ENCODE measurements at regions not wholly inside any gene's neighbourhood (a gene's known extent, or its start where the extent isn't known, plus 50 kb on each side); places are given as distances from the start of the nearest gene placed in this dataset.

DNA sequence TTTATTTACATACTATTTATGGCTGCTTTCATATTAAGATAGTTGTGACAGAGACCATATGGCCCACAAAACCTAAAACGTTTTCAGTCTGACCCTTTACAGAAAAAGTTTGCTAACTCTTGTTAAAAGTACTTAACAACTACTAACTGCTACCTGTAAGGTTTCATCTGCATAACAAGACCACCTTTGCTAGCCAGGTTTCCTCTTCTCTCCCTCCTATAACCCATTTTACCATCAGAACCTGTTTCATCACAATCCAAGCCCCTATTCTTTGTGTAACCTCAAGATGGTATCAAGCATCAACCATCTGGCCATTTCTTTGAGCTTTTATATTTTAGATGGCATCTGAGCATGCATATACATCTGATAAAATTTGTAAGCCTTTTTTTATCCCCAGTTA lies 305.4 kb downstream of the HHIPL2 start:
- no peak overlapping the region for H3K4me3 Mint-ChIP-seq
- no peak overlapping the region for H3K27ac Mint-ChIP-seq
- H3K9me3 Mint-ChIP-seq: no peaks in the 10 kb centered on the region
- DNase-seq (ENCODE audit: low spot score): no peak
- H3K36me3 Mint-ChIP-seq (ENCODE audit: low read depth): no peaks in the 10 kb centered on the region
- H3K4me1 Mint-ChIP-seq (ENCODE audit: low read depth): no peaks in the 10 kb centered on the region
- H3K27me3 Mint-ChIP-seq (ENCODE audit: low read depth): no peaks in the 10 kb centered on the region

DNA sequence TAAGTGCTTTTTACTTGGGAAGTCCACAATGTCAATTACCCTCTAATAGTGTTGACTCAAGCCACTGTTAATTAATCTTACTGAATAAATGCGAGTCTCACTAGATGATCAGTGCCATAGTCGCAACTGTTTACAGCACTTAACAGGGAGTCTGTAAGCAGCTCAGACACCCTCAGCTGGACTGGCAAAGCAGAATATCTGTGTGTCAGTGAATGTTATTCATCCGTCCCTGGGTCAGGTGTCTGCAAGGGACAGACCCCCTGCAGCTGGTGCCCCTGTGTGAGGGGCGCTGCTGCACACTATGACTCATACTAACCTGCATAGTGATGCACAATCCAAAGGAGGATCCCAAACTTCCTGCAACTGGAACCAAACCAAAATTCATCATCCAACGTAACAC lies 306.5 kb downstream of the HHIPL2 start:
- Mint-ChIP-seq H3K27ac (no peak overlapping the region), H3K9me3 (no peaks in the 10 kb centered on the region), H3K4me1 (ENCODE audit: low read depth) (no peaks in the 10 kb centered on the region), H3K27me3 (ENCODE audit: low read depth) (no peaks in the 10 kb centered on the region), H3K4me3 (no peak overlapping the region), H3K36me3 (ENCODE audit: low read depth) (no peaks in the 10 kb centered on the region)
- DNase-seq (ENCODE audit: low spot score): no peak

DNA sequence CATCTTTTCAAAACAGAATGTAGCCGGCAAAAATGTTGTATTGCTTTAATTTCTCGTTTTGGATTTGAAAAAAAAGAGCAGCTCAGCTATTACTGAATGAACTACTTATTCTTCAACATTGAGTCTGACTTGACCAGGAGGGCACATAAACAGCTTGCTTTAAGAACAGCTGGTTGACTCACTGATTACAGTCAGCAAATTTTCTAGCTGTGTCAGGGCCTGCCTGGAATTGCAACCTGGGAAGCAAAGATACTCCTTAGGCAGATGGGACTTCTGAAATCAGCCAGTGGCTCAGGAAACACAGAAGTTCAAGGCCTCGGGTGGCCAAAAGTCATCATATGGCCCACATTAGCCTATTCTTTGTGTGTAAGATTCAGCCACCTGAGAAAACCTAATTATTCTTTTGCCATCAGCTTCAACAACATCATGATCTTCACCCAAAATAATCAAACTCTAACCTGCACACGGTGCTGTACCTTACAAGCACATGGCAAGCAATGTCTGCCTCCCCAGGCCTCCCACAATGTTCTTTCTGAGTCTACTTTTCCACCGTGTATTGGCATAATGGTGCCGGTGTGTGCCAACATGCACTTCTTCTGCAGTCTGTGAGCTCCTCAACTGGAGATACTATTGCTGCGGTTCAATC lies 307.2 kb downstream of the HHIPL2 start:
- Mint-ChIP-seq H3K27me3 (ENCODE audit: low read depth) (no peaks in the 10 kb centered on the region), H3K4me3 (no peak overlapping the region), H3K9me3 (no peaks in the 10 kb centered on the region), H3K36me3 (ENCODE audit: low read depth) (no peaks in the 10 kb centered on the region), H3K27ac (no peak overlapping the region), H3K4me1 (ENCODE audit: low read depth) (no peaks in the 10 kb centered on the region)
- DNase-seq (ENCODE audit: low spot score): no peak

DNA sequence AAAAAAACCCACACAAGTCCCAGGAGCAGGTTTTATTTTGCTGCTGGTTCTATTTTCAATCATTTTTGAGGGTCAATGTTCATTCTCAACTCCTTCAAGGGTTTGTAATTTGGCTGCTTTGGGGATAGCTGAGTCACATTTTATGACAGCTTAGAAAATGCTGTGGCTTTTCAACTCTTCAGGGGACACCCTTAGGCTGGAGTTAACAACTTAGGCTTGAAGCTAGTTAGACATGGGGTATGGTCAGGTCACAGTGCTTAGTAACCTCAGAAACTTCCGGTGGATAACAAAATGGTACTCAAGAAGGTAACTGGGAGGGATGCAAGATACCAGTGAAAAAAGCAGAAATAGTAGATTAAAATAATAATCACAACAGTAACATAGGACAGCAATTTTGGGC lies 308.8 kb downstream of the HHIPL2 start:
- H3K4me1 Mint-ChIP-seq (ENCODE audit: low read depth): no peaks in the 10 kb centered on the region
- no peak for DNase-seq (ENCODE audit: low spot score)
- no peak overlapping the region for H3K27ac Mint-ChIP-seq
- no peaks in the 10 kb centered on the region for H3K27me3 Mint-ChIP-seq (ENCODE audit: low read depth)
- H3K9me3 Mint-ChIP-seq: no peaks in the 10 kb centered on the region
- H3K4me3 Mint-ChIP-seq: no peak overlapping the region
- H3K36me3 Mint-ChIP-seq (ENCODE audit: low read depth): no peaks in the 10 kb centered on the region

DNA sequence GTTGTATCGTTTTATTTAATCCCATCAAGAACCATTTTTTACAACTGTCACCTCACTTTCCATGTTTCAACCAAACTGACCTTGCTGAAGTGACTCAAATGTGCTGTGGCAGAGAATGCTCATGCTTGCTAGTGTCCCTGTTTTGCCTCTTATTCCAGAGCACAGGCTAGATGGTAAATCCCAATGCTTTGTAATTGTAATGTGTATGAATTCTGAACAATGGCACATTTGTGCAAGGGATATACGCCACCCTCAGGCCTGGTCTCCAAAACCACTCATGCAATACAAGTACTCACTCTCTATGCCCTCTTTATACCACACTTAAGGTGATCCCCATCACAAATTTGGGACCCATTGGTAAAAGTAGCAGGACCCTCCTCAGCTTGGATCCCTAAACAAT lies 313.6 kb downstream of the HHIPL2 start:
- Mint-ChIP-seq H3K4me3 (no peak overlapping the region), H3K4me1 (ENCODE audit: low read depth) (no peaks in the 10 kb centered on the region), H3K9me3 (no peaks in the 10 kb centered on the region), H3K36me3 (ENCODE audit: low read depth) (no peaks in the 10 kb centered on the region), H3K27me3 (ENCODE audit: low read depth) (no peaks in the 10 kb centered on the region), H3K27ac (no peak overlapping the region)
- DNase-seq (ENCODE audit: low spot score): no peak

DNA sequence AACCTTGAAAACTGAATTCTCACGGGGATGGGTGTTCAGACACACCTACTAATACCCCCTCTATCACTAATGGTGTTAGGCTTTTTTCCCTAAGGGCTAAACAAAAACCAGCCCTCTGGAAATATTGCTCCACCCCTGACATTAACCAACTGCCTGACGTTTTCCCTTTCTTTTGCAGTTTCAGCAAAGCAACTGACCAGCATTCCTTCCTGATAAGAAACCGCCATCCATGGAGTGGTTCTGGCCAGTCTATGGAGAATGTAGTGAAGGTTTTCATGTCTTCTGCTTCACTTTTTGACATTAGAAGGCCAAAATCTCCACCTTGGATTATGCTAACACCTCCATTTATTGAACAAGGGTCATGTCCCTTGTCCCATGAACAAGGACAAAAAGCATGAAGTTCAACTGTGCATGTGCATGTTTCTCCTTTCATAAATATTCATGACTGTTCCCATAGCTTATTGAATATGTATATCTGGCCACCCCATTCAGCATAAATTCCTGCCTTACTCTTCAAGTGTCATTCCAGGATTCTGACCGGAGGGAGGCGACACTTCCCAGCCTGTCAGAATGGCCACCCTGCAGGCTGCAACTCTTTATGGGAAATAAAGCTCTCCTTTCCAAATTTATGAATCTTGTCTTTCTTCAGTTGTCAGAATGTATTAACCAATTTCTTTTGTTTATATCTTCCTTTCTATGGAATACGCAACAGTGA lies 314.3 kb downstream of the HHIPL2 start:
- no peak for DNase-seq (ENCODE audit: low spot score)
- H3K36me3 Mint-ChIP-seq (ENCODE audit: low read depth): no peaks in the 10 kb centered on the region
- H3K27me3 Mint-ChIP-seq (ENCODE audit: low read depth): no peaks in the 10 kb centered on the region
- H3K9me3 Mint-ChIP-seq: no peaks in the 10 kb centered on the region
- no peak overlapping the region for H3K4me3 Mint-ChIP-seq
- H3K27ac Mint-ChIP-seq: no peak overlapping the region
- no peaks in the 10 kb centered on the region for H3K4me1 Mint-ChIP-seq (ENCODE audit: low read depth)

DNA sequence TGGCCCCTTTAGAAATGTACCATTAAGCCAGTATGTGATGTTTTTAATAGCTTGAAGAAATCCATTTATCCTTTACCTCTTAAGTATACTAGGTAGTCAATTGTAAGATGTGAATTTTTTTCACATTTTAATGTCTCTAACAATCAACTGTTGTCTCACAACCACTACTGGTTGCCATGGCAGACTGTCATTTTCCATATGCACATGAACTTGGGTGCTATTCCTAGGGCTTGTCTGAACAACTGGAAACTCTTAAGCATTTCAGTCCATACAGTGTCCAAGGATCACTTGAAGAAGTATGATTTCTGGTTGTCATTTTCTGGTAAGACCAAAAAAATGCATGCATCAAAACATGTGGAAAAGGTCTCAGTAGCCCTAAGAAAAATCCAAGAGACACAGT lies 315.1 kb downstream of the HHIPL2 start:
- Mint-ChIP-seq H3K4me1 (ENCODE audit: low read depth) (no peaks in the 10 kb centered on the region), H3K9me3 (no peaks in the 10 kb centered on the region), H3K4me3 (no peak overlapping the region), H3K27me3 (ENCODE audit: low read depth) (no peaks in the 10 kb centered on the region), H3K36me3 (ENCODE audit: low read depth) (no peaks in the 10 kb centered on the region), H3K27ac (no peak overlapping the region)
- DNase-seq (ENCODE audit: low spot score): no peak

DNA sequence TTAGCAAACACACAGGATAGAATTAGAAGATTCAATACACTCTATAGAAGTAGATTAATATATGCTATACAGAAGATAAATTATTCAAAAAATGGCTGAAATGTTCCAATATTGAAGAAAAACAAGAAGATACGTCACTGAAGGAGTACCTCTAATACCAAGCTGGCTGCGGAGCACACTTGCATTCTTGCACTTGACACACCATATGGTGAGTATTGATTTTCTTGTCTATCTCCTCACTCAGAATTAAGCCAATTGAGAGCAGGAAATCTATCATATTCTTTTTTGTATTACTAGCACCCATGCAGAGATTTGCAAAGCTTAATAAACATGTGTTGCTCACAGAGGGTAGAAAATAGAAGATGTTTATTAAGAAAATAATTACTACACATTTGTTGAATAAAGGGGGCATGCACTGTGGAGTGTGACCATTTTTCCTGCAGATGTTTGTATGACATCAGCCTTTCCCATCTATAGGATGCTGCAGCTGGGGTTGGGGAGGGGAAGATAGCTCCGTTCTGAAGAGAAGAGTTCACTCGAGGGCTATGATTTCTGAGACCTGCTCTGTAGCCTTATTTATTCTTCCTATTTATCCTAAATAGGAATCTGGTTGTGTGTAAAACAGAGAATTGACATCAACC lies 318.1 kb downstream of the HHIPL2 start:
- no peaks in the 10 kb centered on the region for H3K9me3 Mint-ChIP-seq
- no peaks in the 10 kb centered on the region for H3K4me1 Mint-ChIP-seq (ENCODE audit: low read depth)
- no peak for DNase-seq (ENCODE audit: low spot score)
- H3K27me3 Mint-ChIP-seq (ENCODE audit: low read depth): no peaks in the 10 kb centered on the region
- H3K27ac Mint-ChIP-seq: no peak overlapping the region
- H3K4me3 Mint-ChIP-seq: no peak overlapping the region
- H3K36me3 Mint-ChIP-seq (ENCODE audit: low read depth): no peaks in the 10 kb centered on the region

DNA sequence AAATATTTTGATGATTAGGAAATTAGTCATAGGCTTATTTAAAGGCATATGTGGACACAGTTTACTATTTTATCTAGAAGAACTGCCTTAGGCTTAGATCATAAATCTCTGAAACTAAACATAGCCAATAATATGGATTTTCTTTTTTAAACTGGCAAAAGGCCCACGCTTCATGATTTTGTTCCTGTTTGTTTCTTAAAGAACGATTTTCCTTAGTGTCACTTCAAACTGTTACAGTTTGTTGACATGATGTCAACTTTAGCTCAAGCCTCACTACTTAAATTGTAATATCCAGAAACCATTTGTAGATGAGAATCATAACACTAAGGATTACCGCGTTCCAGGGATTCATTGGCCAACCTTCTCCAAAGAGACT lies 322.6 kb downstream of the HHIPL2 start:
- Mint-ChIP-seq H3K27me3 (ENCODE audit: low read depth) (no peaks in the 10 kb centered on the region), H3K4me3 (no peak overlapping the region), H3K9me3 (no peaks in the 10 kb centered on the region), H3K4me1 (ENCODE audit: low read depth) (no peaks in the 10 kb centered on the region), H3K36me3 (ENCODE audit: low read depth) (no peaks in the 10 kb centered on the region), H3K27ac (no peak overlapping the region)
- no peak for DNase-seq (ENCODE audit: low spot score)

DNA sequence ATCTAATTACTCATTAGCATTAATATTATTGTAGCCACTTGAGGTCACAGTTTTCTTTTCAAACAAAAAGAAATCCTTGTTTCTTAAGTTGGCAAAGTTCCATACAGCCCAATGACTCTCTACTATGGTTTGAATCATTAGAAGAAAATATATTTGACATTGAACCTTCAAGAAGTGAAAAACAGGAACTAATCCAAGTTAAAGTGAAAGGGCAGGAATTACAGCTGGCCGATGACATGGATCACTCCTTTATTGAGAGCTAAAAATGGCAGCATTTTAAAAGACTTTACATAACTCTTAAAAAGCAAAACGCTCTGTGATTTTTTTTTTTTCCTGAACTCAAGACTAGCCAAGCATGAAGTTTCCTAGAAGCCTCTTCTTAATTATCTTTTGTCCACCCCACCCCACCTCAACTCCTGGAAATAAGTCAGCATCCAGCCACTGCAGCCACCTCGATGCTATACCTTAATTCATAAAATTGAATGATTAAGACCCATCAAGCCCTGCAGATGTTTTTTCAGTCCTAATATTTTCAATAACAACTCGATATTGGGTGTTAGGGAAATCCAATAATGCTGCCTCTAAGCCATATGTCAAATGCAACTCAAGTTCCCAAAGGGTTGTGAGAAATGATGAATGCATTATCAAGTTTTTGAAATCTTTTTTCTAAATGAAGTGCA lies 323.1 kb downstream of the HHIPL2 start:
- H3K4me3 Mint-ChIP-seq: no peak overlapping the region
- no peaks in the 10 kb centered on the region for H3K27me3 Mint-ChIP-seq (ENCODE audit: low read depth)
- no peaks in the 10 kb centered on the region for H3K4me1 Mint-ChIP-seq (ENCODE audit: low read depth)
- no peak overlapping the region for H3K27ac Mint-ChIP-seq
- H3K9me3 Mint-ChIP-seq: no peaks in the 10 kb centered on the region
- H3K36me3 Mint-ChIP-seq (ENCODE audit: low read depth): no peaks in the 10 kb centered on the region
- DNase-seq (ENCODE audit: low spot score): no peak

DNA sequence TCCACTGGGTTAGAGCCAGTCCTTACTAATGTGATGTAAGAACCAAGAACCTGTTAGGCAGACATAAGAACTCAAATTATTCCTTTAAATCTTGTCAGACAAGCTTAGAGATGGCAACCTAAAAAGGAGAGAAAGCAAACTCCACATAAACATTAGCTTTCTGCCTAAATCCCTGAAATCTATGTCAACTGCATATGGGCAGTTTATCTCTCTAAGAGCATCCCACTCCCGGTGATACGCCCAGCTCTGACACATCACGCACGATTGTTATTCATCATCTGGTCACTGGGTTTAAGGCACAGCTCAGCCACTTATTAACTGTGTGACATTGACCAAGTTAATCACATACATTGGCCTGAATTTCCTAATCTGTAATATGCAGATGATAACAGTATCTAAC lies 323.7 kb downstream of the HHIPL2 start:
- no peak overlapping the region for H3K27ac Mint-ChIP-seq
- no peak for DNase-seq (ENCODE audit: low spot score)
- no peaks in the 10 kb centered on the region for H3K9me3 Mint-ChIP-seq
- no peak overlapping the region for H3K4me3 Mint-ChIP-seq
- no peaks in the 10 kb centered on the region for H3K4me1 Mint-ChIP-seq (ENCODE audit: low read depth)
- no peaks in the 10 kb centered on the region for H3K27me3 Mint-ChIP-seq (ENCODE audit: low read depth)
- H3K36me3 Mint-ChIP-seq (ENCODE audit: low read depth): no peaks in the 10 kb centered on the region

DNA sequence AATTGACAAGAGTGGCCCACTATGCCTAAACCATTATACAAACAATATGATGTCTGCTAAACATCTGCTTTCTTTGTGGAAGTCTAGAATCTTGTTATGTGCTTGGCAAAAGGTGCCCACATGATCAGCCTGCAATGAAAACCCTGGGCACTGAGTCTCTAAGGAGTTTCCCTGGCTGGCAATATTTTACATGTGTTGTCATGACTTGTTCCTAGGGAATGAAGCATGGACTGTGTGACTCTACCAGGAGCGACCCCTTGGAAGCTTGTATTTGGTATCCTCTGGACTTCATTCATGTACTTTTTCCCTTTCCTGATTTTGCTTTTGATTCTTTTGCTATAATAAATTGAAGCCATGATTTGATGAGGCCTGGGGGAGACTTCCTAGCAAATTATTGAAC lies 324.9 kb downstream of the HHIPL2 start:
- Mint-ChIP-seq H3K27ac (no peak overlapping the region), H3K4me3 (no peak overlapping the region), H3K36me3 (ENCODE audit: low read depth) (no peaks in the 10 kb centered on the region), H3K27me3 (ENCODE audit: low read depth) (no peaks in the 10 kb centered on the region), H3K4me1 (ENCODE audit: low read depth) (no peaks in the 10 kb centered on the region), H3K9me3 (peaks cover 3% of the 10 kb centered on the region)
- DNase-seq (ENCODE audit: low spot score): no peak

DNA sequence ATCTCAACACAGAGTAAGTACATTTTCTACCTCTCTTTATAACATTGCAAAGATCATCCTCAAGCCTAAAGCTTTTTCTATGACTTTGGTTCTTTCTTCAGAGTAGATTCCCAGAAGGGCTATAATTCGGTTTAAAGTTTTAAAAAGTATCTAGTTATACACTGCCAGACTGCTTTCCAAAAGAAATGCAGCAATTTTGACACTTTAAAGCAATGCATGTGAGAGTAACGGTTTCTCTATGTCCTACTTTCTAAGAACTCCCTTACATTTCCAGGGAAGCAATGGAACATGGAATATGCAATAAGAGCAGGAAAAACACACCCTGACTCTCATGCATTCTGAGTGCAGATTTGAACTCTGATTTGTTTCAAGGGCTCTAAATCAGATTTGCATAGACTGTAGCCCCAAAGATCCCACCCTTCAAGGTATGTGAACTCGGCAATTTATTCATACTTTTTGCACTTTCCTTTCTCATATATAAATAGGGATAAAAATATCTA lies 331.6 kb downstream of the HHIPL2 start:
- no peak for DNase-seq (ENCODE audit: low spot score)
- Mint-ChIP-seq H3K36me3 (ENCODE audit: low read depth) (no peaks in the 10 kb centered on the region), H3K9me3 (peaks cover 3% of the 10 kb centered on the region), H3K27me3 (ENCODE audit: low read depth) (no peaks in the 10 kb centered on the region), H3K27ac (no peak overlapping the region), H3K4me3 (no peak overlapping the region), H3K4me1 (ENCODE audit: low read depth) (no peaks in the 10 kb centered on the region)

DNA sequence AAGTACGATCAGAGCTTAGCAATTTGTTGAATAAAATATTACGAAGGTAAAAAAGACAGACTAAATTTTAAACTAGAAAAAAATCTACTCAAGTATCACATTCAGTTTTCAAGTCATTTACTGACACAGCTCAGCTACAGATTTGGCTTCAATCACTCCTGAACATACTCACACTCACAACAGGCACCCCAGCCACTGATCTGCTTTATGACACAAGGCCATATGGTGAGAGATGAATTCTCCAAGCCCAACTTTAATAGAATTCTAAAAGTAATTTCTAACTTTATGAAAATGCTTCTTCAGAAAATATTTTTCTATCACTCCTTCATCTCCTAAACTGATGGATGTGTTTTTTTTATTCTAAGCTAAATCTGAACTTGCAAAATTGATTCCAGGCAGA lies 337.1 kb downstream of the HHIPL2 start:
- H3K36me3 Mint-ChIP-seq (ENCODE audit: low read depth): no peaks in the 10 kb centered on the region
- H3K27ac Mint-ChIP-seq: no peak overlapping the region
- H3K4me3 Mint-ChIP-seq: no peak overlapping the region
- H3K27me3 Mint-ChIP-seq (ENCODE audit: low read depth): no peaks in the 10 kb centered on the region
- H3K9me3 Mint-ChIP-seq: no peaks in the 10 kb centered on the region
- H3K4me1 Mint-ChIP-seq (ENCODE audit: low read depth): no peaks in the 10 kb centered on the region
- no peak for DNase-seq (ENCODE audit: low spot score)

All from T-helper 2 cell treated with Interferon-gamma antibody and Interleukin-4, amounts not matched to agents 5 μg/mL and 100 μg/mL, for 36 hours (primary cell).